Muscle of leg (tissue), 3 donors: ENCODE measurements at regions not wholly inside any gene's neighbourhood (a gene's known extent, or its start where the extent isn't known, plus 50 kb on each side); places are given as distances from the start of the nearest gene placed in this dataset.

ENCODE experiments used
- DNase-seq: peaks from one replicate; pipeline ENCODE4 v3.0.0; 2013
- H3K27ac ChIP-seq: one replicate; pipeline ENCODE4 v1.5.1; 2013; ENCODE audit warnings: mild to moderate bottlenecking, low read length, control low read depth
- H3K27me3 ChIP-seq: one replicate; pipeline ENCODE4 v1.6.1; 2013; ENCODE audit warnings: low read length; ENCODE audit not compliant: control insufficient read depth, insufficient read depth
- H3K36me3 ChIP-seq: one replicate; pipeline ENCODE4 v1.6.1; 2013; ENCODE audit warnings: low read length; ENCODE audit not compliant: control insufficient read depth, insufficient read depth
- H3K4me1 ChIP-seq: one replicate; pipeline ENCODE4 v1.6.1; 2013; ENCODE audit warnings: low read length; ENCODE audit not compliant: control insufficient read depth, insufficient read depth
- H3K4me3 ChIP-seq: one replicate; pipeline ENCODE4 v1.5.1; 2013; ENCODE audit warnings: low read length, control low read depth
- H3K9me3 ChIP-seq: replicated peaks from 2 replicates; pipeline ENCODE4 v1.6.1; 2013; ENCODE audit warnings: low read depth, low read length; ENCODE audit not compliant: control insufficient read depth
- WGBS: methylation state at CpG from one replicate; pipeline ENCODE4 v1.1.5; 2013; ENCODE audit warnings: missing lambda C conversion rate; ENCODE audit not compliant: insufficient coverage; 5-methylcytosine and 5-hydroxymethylcytosine counted together

- H3K4me3 ChIP-seq: no peak overlapping the region
- H3K36me3 ChIP-seq: no peaks in the 10 kb centered on the region
- no peaks in the 10 kb centered on the region for H3K4me1 ChIP-seq
- no peak for DNase-seq
- H3K27ac ChIP-seq: no peak overlapping the region
- no CpG with 5 or more reads among the region's 4 CpGs for WGBS
- no peaks in the 10 kb centered on the region for H3K27me3 ChIP-seq
- no peaks in the 10 kb centered on the region for H3K9me3 ChIP-seq
Measured at GRCh38 chr2:192885569-192886160, 690.9 kb upstream of the TMEFF2 start.

GRCh38 chr2:192877159-192877558 lies 682.4 kb upstream of the TMEFF2 start:
- Histone ChIP-seq H3K27me3 (no peaks in the 10 kb centered on the region), H3K9me3 (no peaks in the 10 kb centered on the region), H3K27ac (no peak overlapping the region), H3K4me3 (no peak overlapping the region), H3K36me3 (no peaks in the 10 kb centered on the region), H3K4me1 (no peaks in the 10 kb centered on the region)
- DNase-seq: no peak
- WGBS: no CpG with 5 or more reads among the region's 3 CpGs

GRCh38 chr2:192876698-192877097 lies 682.0 kb upstream of the TMEFF2 start:
- WGBS: no CpG with 5 or more reads among the region's 2 CpGs
- H3K4me3 ChIP-seq: no peak overlapping the region
- H3K27ac ChIP-seq: no peak overlapping the region
- H3K36me3 ChIP-seq: no peaks in the 10 kb centered on the region
- no peaks in the 10 kb centered on the region for H3K27me3 ChIP-seq
- DNase-seq: no peak
- no peaks in the 10 kb centered on the region for H3K9me3 ChIP-seq
- H3K4me1 ChIP-seq: no peaks in the 10 kb centered on the region

- Histone ChIP-seq H3K27me3 (no peaks in the 10 kb centered on the region), H3K9me3 (no peaks in the 10 kb centered on the region), H3K4me1 (no peaks in the 10 kb centered on the region), H3K36me3 (no peaks in the 10 kb centered on the region), H3K27ac (no peak overlapping the region), H3K4me3 (no peak overlapping the region)
- WGBS: no CpG with 5 or more reads among the region's 1 CpG
- DNase-seq: no peak
Measured at GRCh38 chr2:192854706-192855105, 660.0 kb upstream of the TMEFF2 start.

- DNase-seq: no peak
Measured at GRCh38 chr2:192854031-192854430, 659.3 kb upstream of the TMEFF2 start.

GRCh38 chr2:192828947-192829346 lies 634.2 kb upstream of the TMEFF2 start:
- H3K27me3 ChIP-seq: no peaks in the 10 kb centered on the region
- no peaks in the 10 kb centered on the region for H3K36me3 ChIP-seq
- no peaks in the 10 kb centered on the region for H3K4me1 ChIP-seq
- H3K9me3 ChIP-seq: no peaks in the 10 kb centered on the region
- whole genome bisulfite sequencing: 88% methylated on average over 5 of the region's 6 CpGs
- H3K4me3 ChIP-seq: no peak overlapping the region
- H3K27ac ChIP-seq: no peak overlapping the region
- DNase-seq: no peak

More at GRCh38 chr2:192854031-192854430, 659.3 kb upstream of the TMEFF2 start:
- Histone ChIP-seq H3K4me3 (no peak overlapping the region), H3K27ac (no peak overlapping the region), H3K9me3 (no peaks in the 10 kb centered on the region), H3K36me3 (no peaks in the 10 kb centered on the region), H3K4me1 (no peaks in the 10 kb centered on the region), H3K27me3 (no peaks in the 10 kb centered on the region)
- no CpG with 5 or more reads among the region's 3 CpGs for WGBS

GRCh38 chr2:192828175-192828574 lies 633.4 kb upstream of the TMEFF2 start:
- WGBS: 92% methylated on average over 7 of the region's 8 CpGs

GRCh38 chr2:192827735-192828134 lies 633.0 kb upstream of the TMEFF2 start:
- no peaks in the 10 kb centered on the region for H3K27me3 ChIP-seq
- no peaks in the 10 kb centered on the region for H3K9me3 ChIP-seq
- WGBS: 94% methylated on average over 10 of the region's 10 CpGs
- no peak overlapping the region for H3K27ac ChIP-seq
- no peaks in the 10 kb centered on the region for H3K36me3 ChIP-seq
- DNase-seq: no peak
- no peaks in the 10 kb centered on the region for H3K4me1 ChIP-seq
- no peak overlapping the region for H3K4me3 ChIP-seq

More at GRCh38 chr2:192828175-192828574, 633.4 kb upstream of the TMEFF2 start:
- Histone ChIP-seq H3K27me3 (no peaks in the 10 kb centered on the region), H3K9me3 (no peaks in the 10 kb centered on the region), H3K4me1 (no peaks in the 10 kb centered on the region), H3K27ac (no peak overlapping the region), H3K4me3 (no peak overlapping the region), H3K36me3 (no peaks in the 10 kb centered on the region)
- no peak for DNase-seq

- no peaks in the 10 kb centered on the region for H3K9me3 ChIP-seq
- no peaks in the 10 kb centered on the region for H3K4me1 ChIP-seq
- H3K27ac ChIP-seq: no peak overlapping the region
- no CpG with 5 or more reads among the region's 1 CpG for WGBS
- no peak for DNase-seq
- H3K36me3 ChIP-seq: no peaks in the 10 kb centered on the region
- H3K4me3 ChIP-seq: no peak overlapping the region
- H3K27me3 ChIP-seq: no peaks in the 10 kb centered on the region
Measured at GRCh38 chr2:192814376-192814775, 619.6 kb upstream of the TMEFF2 start.

- H3K4me1 ChIP-seq: no peaks in the 10 kb centered on the region
- H3K36me3 ChIP-seq: no peaks in the 10 kb centered on the region
- H3K27ac ChIP-seq: no peak overlapping the region
- no peaks in the 10 kb centered on the region for H3K27me3 ChIP-seq
- H3K9me3 ChIP-seq: no peaks in the 10 kb centered on the region
- no peak for DNase-seq
- H3K4me3 ChIP-seq: no peak overlapping the region
Measured at GRCh38 chr2:192813341-192813740, 618.6 kb upstream of the TMEFF2 start.

GRCh38 chr2:192809173-192809572 lies 614.4 kb upstream of the TMEFF2 start:
- H3K9me3 ChIP-seq: peaks cover 4% of the 10 kb centered on the region
- H3K27me3 ChIP-seq: no peaks in the 10 kb centered on the region
- no peak overlapping the region for H3K27ac ChIP-seq
- no peaks in the 10 kb centered on the region for H3K4me1 ChIP-seq
- WGBS: no CpG with 5 or more reads among the region's 2 CpGs
- H3K4me3 ChIP-seq: no peak overlapping the region
- no peak for DNase-seq
- no peaks in the 10 kb centered on the region for H3K36me3 ChIP-seq
